Spleen (tissue), 11 donors: ENCODE measurements at regions not wholly inside any gene's neighbourhood (a gene's known extent, or its start where the extent isn't known, plus 50 kb on each side); places are given as distances from the start of the nearest gene placed in this dataset.

Source experiments
- DNase-seq: peaks from one replicate; pipeline ENCODE4 v3.0.0-alpha.2; 2020
- H3K27ac ChIP-seq, 8 donors: fragments of 200-600 bp; sonication (generic) in 7 of 8; 1 replicate in 4 of 8; 2 replicates in 4 of 8; pipeline versions ENCODE4 v1.5.0 to v1.8.0; 2016 to 2021; ENCODE audit warnings: inconsistent platforms in 4 of 8, mild to moderate bottlenecking in 4 of 8, moderate library complexity in 1 of 8
- H3K27me3 ChIP-seq, 7 donors: fragments of 200-600 bp; sonication (generic) in 6 of 7; replicated peaks in 1 of 7; 1 replicate in 4 of 7; 2 replicates in 3 of 7; pipeline versions ENCODE4 v1.5.0 to v1.8.0; 2016 to 2021; ENCODE audit warnings: inconsistent platforms in 3 of 7, mild to moderate bottlenecking in 1 of 7
- H3K36me3 ChIP-seq, 6 donors: fragments of 200-600 bp; sonication (generic) in 5 of 6; 1 replicate in 4 of 6; 2 replicates in 2 of 6; pipeline versions ENCODE4 v1.5.0 to v1.8.0; 2016 to 2021; ENCODE audit warnings: inconsistent platforms in 2 of 6
- H3K4me1 ChIP-seq, 6 donors: fragments of 200-600 bp; sonication (generic) in 5 of 6; 1 replicate in 3 of 6; 2 replicates in 3 of 6; pipeline versions ENCODE4 v1.5.0 to v1.8.0; 2016 to 2021; ENCODE audit warnings: inconsistent platforms in 3 of 6
- H3K4me3 ChIP-seq, 8 donors: fragments of 200-600 bp; sonication (generic) in 7 of 8; 1 replicate in 4 of 8; 2 replicates in 4 of 8; pipeline versions ENCODE4 v1.5.0 to v1.8.0; 2016 to 2021; ENCODE audit warnings: inconsistent platforms in 4 of 8, mild to moderate bottlenecking in 4 of 8, moderate library complexity in 2 of 8
- H3K9me3 ChIP-seq, 8 donors: fragments of 200-600 bp; sonication (generic) in 7 of 8; 1 replicate in 4 of 8; 2 replicates in 4 of 8; pipeline versions ENCODE4 v1.5.0 to v1.8.0; 2016 to 2021; ENCODE audit warnings: inconsistent platforms in 4 of 8
- POLR2A ChIP-seq, 3 donors: fragments of 450-650 bp; IDR thresholded peaks; one replicate each; pipeline ENCODE4 v1.5.1; 2017; ENCODE audit warnings: antibody characterized with exemption in 3 of 3, mild to moderate bottlenecking in 1 of 3
- POLR2AphosphoS5 ChIP-seq, 3 donors: sonication (generic); formaldehyde crosslinking; IDR thresholded peaks; one replicate each; pipeline ENCODE4 v1.5.1; 2017; ENCODE audit warnings: antibody characterized with exemption in 3 of 3
- WGBS, 5 donors: extraction: QIAGEN DNeasy Blood & Tissue Kit in 3 of 5; methylation state at CpG; one replicate each; pipeline versions ENCODE4 v1.1.5 to v1.1.7; 2013 to 2018; 5-methylcytosine and 5-hydroxymethylcytosine counted together
- intact Hi-C: fragments of 100-400 bp; cut with DNase I; formaldehyde crosslinking; loops from one replicate; pipeline ENCODE4 v1.15.0; 2023; ENCODE audit warnings: low total_unique reads
- small RNA-seq, 4 donors: library from RNA; depleted of rRNA; stranded (forward); fragments of <200 nt; gene quantifications; one replicate each; pipeline ENCODE3, GENCODE V24; 2016
- TF ChIP-seq, protein P1 (sequence below), 11 experiments: fragments of 200-600 bp in 7 of 11; fragments of 450-650 bp in 4 of 11; sonication (generic) in 4 of 11; IDR thresholded peaks in 8 of 11; conservative IDR thresholded peaks in 3 of 11; 1 replicate in 7 of 11; 2 replicates in 4 of 11; pipeline versions ENCODE4 v1.4.0 to v1.8.0; 2016 to 2021; ENCODE audit warnings: antibody characterized with exemption in 11 of 11, inconsistent platforms in 4 of 11, mild to moderate bottlenecking in 1 of 11
- donor health status: healthy with polysubstance abuse.
- donor health status: DM: no; HTN: no; CAD: no; lungs with moderate emphysema.
- donor health status: DM: no; HTN: no; CAD: no.
- donor health status: Bipolar disorder and iron deficiency.
- donor health status: healthy.
- donor health status: DM: no; HTN: no; CAD: no.
- donor health status: DM: yes; HTN: yes; CAD: no.

DNA sequence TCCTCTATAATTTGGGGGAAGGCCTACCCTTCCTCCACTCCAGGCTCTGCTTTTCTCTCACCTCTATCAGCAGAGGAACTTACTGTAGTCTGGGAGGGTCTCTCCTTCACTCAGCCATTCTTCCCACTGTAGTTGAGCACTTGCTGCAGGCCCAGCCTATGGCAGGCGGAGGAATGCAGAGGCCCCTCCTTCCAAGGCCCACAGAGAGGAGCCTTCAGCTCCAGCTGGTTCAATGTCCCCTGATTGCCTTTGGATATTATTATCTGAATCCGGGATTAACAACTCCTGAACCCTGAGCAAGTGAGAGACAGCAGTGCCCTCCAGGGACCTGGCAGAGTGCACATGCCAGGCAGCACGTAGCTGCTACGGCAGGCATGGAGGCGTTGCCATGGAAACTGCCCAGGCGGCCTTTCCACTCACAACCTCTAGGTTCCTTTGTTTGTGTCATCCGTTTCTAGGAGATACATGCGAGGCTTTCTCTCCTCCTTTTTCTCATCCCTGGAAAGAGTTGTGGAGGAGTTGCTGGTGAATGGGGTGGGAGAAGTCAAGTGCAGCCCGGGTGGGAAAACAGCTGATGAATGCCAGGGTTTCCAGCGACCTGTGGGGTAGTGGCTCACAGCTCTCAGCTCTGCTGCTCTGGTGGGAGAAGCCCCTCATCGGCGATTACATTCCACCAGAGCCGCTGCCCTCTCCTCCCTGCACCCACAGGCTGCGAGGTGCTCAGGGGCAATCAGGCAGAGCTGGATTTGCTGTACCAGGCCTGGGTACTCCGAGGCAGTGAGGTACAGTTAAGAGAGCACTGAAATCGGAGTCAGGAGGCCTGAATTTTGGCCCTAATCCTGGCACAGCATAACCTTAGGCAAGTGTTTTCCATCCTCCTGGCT lies 55.3 kb upstream of the HK2 start:
- Histone ChIP-seq H3K4me3 (no peak overlapping the region), H3K27me3 (no peaks in the 10 kb centered on the region), H3K27ac (no peak overlapping the region), H3K9me3 (no peaks in the 10 kb centered on the region), H3K36me3 (no peaks in the 10 kb centered on the region), H3K4me1 (peaks cover 0 to 12% (median 0%) of the 10 kb centered on the region in 6 donors)
- TF ChIP-seq, protein P1, sequence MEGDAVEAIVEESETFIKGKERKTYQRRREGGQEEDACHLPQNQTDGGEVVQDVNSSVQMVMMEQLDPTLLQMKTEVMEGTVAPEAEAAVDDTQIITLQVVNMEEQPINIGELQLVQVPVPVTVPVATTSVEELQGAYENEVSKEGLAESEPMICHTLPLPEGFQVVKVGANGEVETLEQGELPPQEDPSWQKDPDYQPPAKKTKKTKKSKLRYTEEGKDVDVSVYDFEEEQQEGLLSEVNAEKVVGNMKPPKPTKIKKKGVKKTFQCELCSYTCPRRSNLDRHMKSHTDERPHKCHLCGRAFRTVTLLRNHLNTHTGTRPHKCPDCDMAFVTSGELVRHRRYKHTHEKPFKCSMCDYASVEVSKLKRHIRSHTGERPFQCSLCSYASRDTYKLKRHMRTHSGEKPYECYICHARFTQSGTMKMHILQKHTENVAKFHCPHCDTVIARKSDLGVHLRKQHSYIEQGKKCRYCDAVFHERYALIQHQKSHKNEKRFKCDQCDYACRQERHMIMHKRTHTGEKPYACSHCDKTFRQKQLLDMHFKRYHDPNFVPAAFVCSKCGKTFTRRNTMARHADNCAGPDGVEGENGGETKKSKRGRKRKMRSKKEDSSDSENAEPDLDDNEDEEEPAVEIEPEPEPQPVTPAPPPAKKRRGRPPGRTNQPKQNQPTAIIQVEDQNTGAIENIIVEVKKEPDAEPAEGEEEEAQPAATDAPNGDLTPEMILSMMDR (IDR thresholded peaks at IDR 0.05 in 8 of 11, conservative IDR thresholded peaks at IDR 0.05 in 3 of 11), result no peak
- peak in 1 of 3 donors; percentile 12 for TF ChIP-seq POLR2AphosphoS5 (IDR thresholded peaks at IDR 0.05)
- WGBS, 5 donors, result 65 to 84% (median 71%) methylated on average over 14 to 16 of the region's 16 CpGs
- DNase-seq, result no peak
- intact Hi-C loops, result no loop called here

DNA sequence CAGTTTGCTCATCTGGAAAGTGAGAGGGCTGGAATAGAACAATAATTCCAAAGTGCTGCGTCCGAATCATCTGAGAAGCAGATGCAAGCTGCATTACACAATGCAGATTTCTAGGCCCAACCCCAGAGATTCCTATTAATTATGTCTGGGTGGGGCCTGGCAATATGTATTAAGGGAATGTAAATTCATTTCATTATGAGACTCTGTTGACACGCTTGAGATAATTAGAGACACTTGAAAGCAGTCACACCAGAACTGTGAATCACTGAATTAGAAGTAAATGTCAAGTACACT lies 54.7 kb upstream of the HK2 start:
- peaks cover 0 to 12% (median 0%) of the 10 kb centered on the region in 6 donors for H3K4me1 ChIP-seq
- 83 to 98% (median 97%) methylated on average over 3 of the region's 3 CpGs for WGBS, 5 donors
- H3K27ac ChIP-seq, result no peak overlapping the region
- H3K27me3 ChIP-seq, result no peaks in the 10 kb centered on the region
- TF ChIP-seq, protein P1 (IDR thresholded peaks at IDR 0.05 in 8 of 11, conservative IDR thresholded peaks at IDR 0.05 in 3 of 11), result no peak
- no peak for TF ChIP-seq POLR2A (IDR thresholded peaks at IDR 0.05)
- no peak for TF ChIP-seq POLR2AphosphoS5 (IDR thresholded peaks at IDR 0.05)
- DNase-seq, result no peak
- intact Hi-C loops, result no loop called here
- H3K4me3 ChIP-seq, result no peak overlapping the region
- H3K9me3 ChIP-seq, result no peaks in the 10 kb centered on the region
- no peaks in the 10 kb centered on the region for H3K36me3 ChIP-seq

DNA sequence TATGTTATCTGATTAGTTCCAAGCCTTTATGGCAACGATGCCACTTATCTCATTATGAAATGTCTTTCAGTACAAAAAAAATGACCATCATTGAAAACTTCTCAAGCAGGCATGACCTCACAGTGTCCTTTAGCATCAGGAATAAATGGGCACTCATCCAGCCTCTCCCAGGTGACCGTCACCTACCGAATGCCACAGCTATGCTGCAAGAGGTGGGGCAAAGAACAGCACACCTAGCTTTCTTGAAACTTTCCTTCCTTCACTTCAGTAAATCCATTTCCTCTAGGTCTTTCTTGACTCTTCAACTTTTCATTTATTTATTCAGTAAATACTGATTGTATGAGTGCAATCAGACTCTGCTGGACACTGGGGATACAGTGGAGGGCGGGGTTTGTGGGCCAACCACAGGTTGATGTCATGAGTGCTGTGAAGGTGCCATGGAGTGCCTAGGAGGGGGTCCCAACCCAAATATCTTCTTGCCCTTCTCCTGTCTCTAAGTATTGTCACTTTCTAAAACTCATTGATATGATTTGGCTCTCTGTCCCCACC lies 54.3 kb upstream of the HK2 start:
- H3K27me3 ChIP-seq, result no peaks in the 10 kb centered on the region
- peaks cover 0 to 12% (median 0%) of the 10 kb centered on the region in 6 donors for H3K4me1 ChIP-seq
- WGBS, 5 donors, result 62 to 87% (median 72%) methylated on average over 4 of the region's 4 CpGs
- no peaks in the 10 kb centered on the region for H3K9me3 ChIP-seq
- no peak overlapping the region for H3K4me3 ChIP-seq
- no peak for DNase-seq
- no peaks in the 10 kb centered on the region for H3K36me3 ChIP-seq
- intact Hi-C loops, result no loop called here
- H3K27ac ChIP-seq, result no peak overlapping the region
- TF ChIP-seq, protein P1 (IDR thresholded peaks at IDR 0.05 in 8 of 11, conservative IDR thresholded peaks at IDR 0.05 in 3 of 11), result no peak
- TF ChIP-seq POLR2AphosphoS5 (IDR thresholded peaks at IDR 0.05), result no peak
- no peak for TF ChIP-seq POLR2A (IDR thresholded peaks at IDR 0.05)

Small RNA genes lying in the stretch of these regions (small RNA-seq; reads per million reads assigned to genes)
- 0 reads per million in 4 donors for gene AC007387.1
